ENCODE measurements at regions not wholly inside any gene's neighbourhood (a gene's known extent, or its start where the extent isn't known, plus 50 kb on each side); places are given as distances from the start of the nearest gene placed in this dataset.

- WGBS (ENCODE audit: extremely low coverage, insufficient coverage, insufficient read length) = no CpG with 5 or more reads among the region's 4 CpGs
- H3K23ac ChIP-seq (ENCODE audit: low read length) = no peak overlapping the region
- no peak overlapping the region for H4K91ac ChIP-seq (ENCODE audit: low read depth, low read length)
- H3K18ac ChIP-seq (ENCODE audit: low read length) = no peak overlapping the region
- H3K36me3 ChIP-seq (ENCODE audit: control insufficient read depth in 1 of 2, insufficient read depth in 2 of 2, low read length in 2 of 2) = no peaks in the 10 kb centered on the region
- no peak overlapping the region for H3K4me2 ChIP-seq (ENCODE audit: low read length)
- no peak overlapping the region for H3K14ac ChIP-seq (ENCODE audit: low read length)
- H3K27me3 ChIP-seq (ENCODE audit: insufficient read depth, low read length) = no peaks in the 10 kb centered on the region
- H2BK120ac ChIP-seq (ENCODE audit: insufficient read depth, low read length, poor library complexity) = no peak overlapping the region
- no peaks in the 10 kb centered on the region for H3K79me2 ChIP-seq (ENCODE audit: control insufficient read depth, insufficient read depth, low read length, poor library complexity)
- no peak overlapping the region for H3K9ac ChIP-seq (ENCODE audit: low read length)
- no peak overlapping the region for H2BK5ac ChIP-seq (ENCODE audit: low read depth, low read length, poor library complexity)
- no peak overlapping the region for H4K8ac ChIP-seq (ENCODE audit: low read depth, low read length)
- H4K12ac ChIP-seq (ENCODE audit: low read depth, low read length) = no peak overlapping the region
- H3K4me1 ChIP-seq (ENCODE audit: control insufficient read depth in 1 of 2, insufficient read depth in 2 of 2, low read length in 2 of 2) = no peaks in the 10 kb centered on the region
- H2AK5ac ChIP-seq (ENCODE audit: low read length) = no peak overlapping the region
- H3K4ac ChIP-seq (ENCODE audit: low read depth, low read length) = no peak overlapping the region
- H3K4me3 ChIP-seq (ENCODE audit: low read depth, low read length) = no peak overlapping the region
- no peaks in the 10 kb centered on the region for H3K79me1 ChIP-seq (ENCODE audit: low read length)
- H3K27ac ChIP-seq (ENCODE audit: low read depth, low read length) = no peak overlapping the region
- no peak for DNase-seq
- H3K9me3 ChIP-seq (ENCODE audit: insufficient read depth, low read depth, low read length) = peaks cover 5% of the 10 kb centered on the region
- H2BK12ac ChIP-seq (ENCODE audit: low read length) = no peak overlapping the region
- H2AFZ ChIP-seq (ENCODE audit: insufficient read depth, low read length, poor library complexity) = no peak overlapping the region
These were observed 181.9 kb downstream of the SLC15A5 start for GRCh38 chr12:16095531-16096110.

GRCh38 chr12:16094437-16094836 is 183.0 kb downstream of the SLC15A5 start:
- Histone ChIP-seq H2AFZ (ENCODE audit: insufficient read depth, low read length, poor library complexity) (no peak overlapping the region), H3K27ac (ENCODE audit: low read depth, low read length) (no peak overlapping the region), H3K4me2 (ENCODE audit: low read length) (no peak overlapping the region), H2BK5ac (ENCODE audit: low read depth, low read length, poor library complexity) (no peak overlapping the region), H2AK5ac (ENCODE audit: low read length) (no peak overlapping the region), H2BK12ac (ENCODE audit: low read length) (no peak overlapping the region), H4K12ac (ENCODE audit: low read depth, low read length) (no peak overlapping the region), H3K14ac (ENCODE audit: low read length) (no peak overlapping the region), H2BK120ac (ENCODE audit: insufficient read depth, low read length, poor library complexity) (no peak overlapping the region), H3K36me3 (ENCODE audit: control insufficient read depth in 1 of 2, insufficient read depth in 2 of 2, low read length in 2 of 2) (no peaks in the 10 kb centered on the region), H3K79me2 (ENCODE audit: control insufficient read depth, insufficient read depth, low read length, poor library complexity) (no peaks in the 10 kb centered on the region), H3K23ac (ENCODE audit: low read length) (no peak overlapping the region), H3K4me1 (ENCODE audit: control insufficient read depth in 1 of 2, insufficient read depth in 2 of 2, low read length in 2 of 2) (no peaks in the 10 kb centered on the region), H3K27me3 (ENCODE audit: insufficient read depth, low read length) (no peaks in the 10 kb centered on the region), H4K8ac (ENCODE audit: low read depth, low read length) (no peak overlapping the region), H4K91ac (ENCODE audit: low read depth, low read length) (no peak overlapping the region), H3K79me1 (ENCODE audit: low read length) (no peaks in the 10 kb centered on the region), H3K9me3 (ENCODE audit: insufficient read depth, low read depth, low read length) (peaks cover 5% of the 10 kb centered on the region), H3K18ac (ENCODE audit: low read length) (no peak overlapping the region), H3K4ac (ENCODE audit: low read depth, low read length) (no peak overlapping the region), H3K4me3 (ENCODE audit: low read depth, low read length) (no peak overlapping the region), H3K9ac (ENCODE audit: low read length) (no peak overlapping the region)
- no peak for DNase-seq
- WGBS (ENCODE audit: extremely low coverage, insufficient coverage, insufficient read length) = no CpG with 5 or more reads among the region's 2 CpGs

DNA sequence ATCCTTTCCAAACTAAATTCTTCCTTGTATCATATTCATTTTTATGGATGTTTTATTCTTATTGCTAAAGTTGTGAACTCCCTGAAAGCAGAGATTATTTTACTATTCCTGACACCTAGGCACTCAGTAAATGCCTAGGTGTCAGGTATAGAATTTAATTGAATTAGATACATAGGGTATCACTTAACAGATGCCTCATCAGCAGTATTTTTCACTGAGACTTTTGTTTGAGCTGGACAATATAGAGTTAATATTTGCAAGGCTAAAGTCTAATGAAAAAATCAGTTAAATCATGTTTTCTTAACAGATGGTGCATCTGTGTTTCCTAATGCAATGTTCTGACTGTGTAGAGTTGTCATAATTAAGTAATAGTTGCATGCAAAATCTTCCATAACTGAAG is 182.7 kb downstream of the DERA start:
- Histone ChIP-seq H2AFZ (ENCODE audit: insufficient read depth, low read length, poor library complexity) (no peak overlapping the region), H4K12ac (ENCODE audit: low read depth, low read length) (no peak overlapping the region), H3K79me1 (ENCODE audit: low read length) (no peaks in the 10 kb centered on the region), H3K18ac (ENCODE audit: low read length) (no peak overlapping the region), H3K9ac (ENCODE audit: low read length) (no peak overlapping the region), H2BK5ac (ENCODE audit: low read depth, low read length, poor library complexity) (no peak overlapping the region), H4K91ac (ENCODE audit: low read depth, low read length) (no peak overlapping the region), H3K4ac (ENCODE audit: low read depth, low read length) (no peak overlapping the region), H3K23ac (ENCODE audit: low read length) (no peak overlapping the region), H3K4me1 (ENCODE audit: control insufficient read depth in 1 of 2, insufficient read depth in 2 of 2, low read length in 2 of 2) (no peaks in the 10 kb centered on the region), H2BK12ac (ENCODE audit: low read length) (no peak overlapping the region), H3K9me3 (ENCODE audit: insufficient read depth, low read depth, low read length) (peaks cover 5% of the 10 kb centered on the region), H3K36me3 (ENCODE audit: control insufficient read depth in 1 of 2, insufficient read depth in 2 of 2, low read length in 2 of 2) (no peaks in the 10 kb centered on the region), H2BK120ac (ENCODE audit: insufficient read depth, low read length, poor library complexity) (no peak overlapping the region), H3K27ac (ENCODE audit: low read depth, low read length) (no peak overlapping the region), H3K79me2 (ENCODE audit: control insufficient read depth, insufficient read depth, low read length, poor library complexity) (no peaks in the 10 kb centered on the region), H2AK5ac (ENCODE audit: low read length) (no peak overlapping the region), H3K4me3 (ENCODE audit: low read depth, low read length) (no peak overlapping the region), H4K8ac (ENCODE audit: low read depth, low read length) (no peak overlapping the region), H3K4me2 (ENCODE audit: low read length) (no peak overlapping the region), H3K14ac (ENCODE audit: low read length) (no peak overlapping the region), H3K27me3 (ENCODE audit: insufficient read depth, low read length) (no peaks in the 10 kb centered on the region)
- DNase-seq = no peak

GRCh38 chr12:16090974-16091373 is 179.8 kb downstream of the DERA start:
- Histone ChIP-seq H4K91ac (ENCODE audit: low read depth, low read length) (no peak overlapping the region), H3K9me3 (ENCODE audit: insufficient read depth, low read depth, low read length) (peaks cover 5% of the 10 kb centered on the region), H4K12ac (ENCODE audit: low read depth, low read length) (no peak overlapping the region), H3K18ac (ENCODE audit: low read length) (no peak overlapping the region), H3K4me3 (ENCODE audit: low read depth, low read length) (no peak overlapping the region), H2BK120ac (ENCODE audit: insufficient read depth, low read length, poor library complexity) (no peak overlapping the region), H3K27ac (ENCODE audit: low read depth, low read length) (no peak overlapping the region), H3K14ac (ENCODE audit: low read length) (no peak overlapping the region), H3K27me3 (ENCODE audit: insufficient read depth, low read length) (no peaks in the 10 kb centered on the region), H2AFZ (ENCODE audit: insufficient read depth, low read length, poor library complexity) (no peak overlapping the region), H3K79me1 (ENCODE audit: low read length) (no peaks in the 10 kb centered on the region), H3K4ac (ENCODE audit: low read depth, low read length) (no peak overlapping the region), H3K4me2 (ENCODE audit: low read length) (no peak overlapping the region), H3K79me2 (ENCODE audit: control insufficient read depth, insufficient read depth, low read length, poor library complexity) (no peaks in the 10 kb centered on the region), H3K9ac (ENCODE audit: low read length) (no peak overlapping the region), H4K8ac (ENCODE audit: low read depth, low read length) (no peak overlapping the region), H2BK12ac (ENCODE audit: low read length) (no peak overlapping the region), H2BK5ac (ENCODE audit: low read depth, low read length, poor library complexity) (no peak overlapping the region), H3K36me3 (ENCODE audit: control insufficient read depth in 1 of 2, insufficient read depth in 2 of 2, low read length in 2 of 2) (no peaks in the 10 kb centered on the region), H2AK5ac (ENCODE audit: low read length) (no peak overlapping the region), H3K4me1 (ENCODE audit: control insufficient read depth in 1 of 2, insufficient read depth in 2 of 2, low read length in 2 of 2) (no peaks in the 10 kb centered on the region), H3K23ac (ENCODE audit: low read length) (no peak overlapping the region)
- WGBS (ENCODE audit: extremely low coverage, insufficient coverage, insufficient read length) = no CpG with 5 or more reads among the region's 3 CpGs
- DNase-seq = no peak
